NCI-H69 (cell line): ENCODE measurements at regions not wholly inside any gene's neighbourhood (a gene's known extent, or its start where the extent isn't known, plus 50 kb on each side); places are given as distances from the start of the nearest gene placed in this dataset.

ENCODE experiments used
- DNase-seq: peaks from one replicate; lab custom pipeline; 2025; lab: John Stamatoyannopoulos, UW

DNA sequence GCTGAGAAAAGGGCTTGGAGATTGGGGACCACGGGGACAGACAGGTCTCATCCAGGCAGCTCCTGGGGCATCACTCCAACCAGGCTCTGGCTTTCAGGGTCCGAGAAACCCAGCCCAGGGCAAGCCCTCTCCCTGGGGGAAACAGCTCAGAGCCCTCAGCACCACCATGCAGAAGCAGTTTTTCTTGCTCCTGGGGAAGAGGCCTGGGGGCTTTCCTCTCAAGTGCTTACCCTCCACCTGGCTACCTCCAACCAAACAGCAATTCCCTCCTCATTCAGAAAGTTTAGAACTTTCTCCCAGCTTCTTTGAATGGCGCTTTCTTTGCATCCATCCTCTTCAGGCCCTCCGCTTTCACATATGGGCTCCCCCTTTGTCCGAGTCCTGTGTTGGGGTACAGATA, 110.4 kb upstream of the PHACTR3 start:
- no peak for DNase-seq

DNA sequence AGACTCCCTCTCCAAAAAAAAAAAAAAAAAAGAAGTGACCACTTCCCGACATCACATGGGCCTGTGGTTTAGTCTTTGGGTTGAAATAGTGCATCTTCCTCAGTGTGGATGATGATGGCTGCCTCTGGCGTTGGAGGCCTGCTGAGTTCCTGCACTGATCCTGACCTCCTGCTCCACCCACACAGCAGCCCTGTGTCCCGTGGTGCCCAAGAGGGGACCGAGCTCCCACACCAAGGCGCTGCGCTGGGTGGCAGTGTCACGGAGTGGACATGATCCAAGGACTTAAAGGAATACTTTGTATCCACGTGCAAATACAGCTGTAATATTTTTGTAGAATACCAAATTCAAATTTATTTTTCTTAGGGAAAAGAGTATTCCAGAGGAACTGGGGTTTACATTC, 109.2 kb upstream of the PHACTR3 start:
- no peak for DNase-seq

DNA sequence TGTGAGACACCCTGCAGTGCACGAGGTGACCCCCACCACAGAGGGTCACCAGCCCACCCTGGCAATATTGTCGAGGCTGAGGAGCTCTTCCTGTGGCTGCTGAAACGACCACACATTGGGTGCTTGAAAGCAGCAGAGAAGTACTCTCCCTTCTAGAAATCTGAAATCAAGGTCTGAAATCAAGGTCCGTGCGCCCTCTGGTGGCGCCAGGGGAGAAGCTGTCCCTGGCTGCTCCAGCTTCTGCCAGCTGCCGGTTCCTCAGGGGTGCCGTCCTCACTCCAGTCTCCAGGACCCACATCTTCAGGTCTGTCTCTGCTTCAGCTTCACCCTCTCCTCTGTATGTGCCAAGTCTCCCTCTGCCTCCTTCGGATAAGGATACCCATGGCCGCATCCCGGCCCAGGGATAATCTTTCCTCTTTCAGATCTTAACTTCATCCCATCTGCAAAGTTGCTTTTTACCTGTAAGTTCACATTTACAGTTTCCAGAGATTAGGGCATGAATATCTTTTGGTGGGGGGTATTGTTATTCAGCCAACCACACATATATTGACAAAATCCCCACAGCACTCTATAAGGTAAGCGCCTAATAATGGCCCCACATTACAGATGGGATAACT, 108.3 kb upstream of the PHACTR3 start:
- peak; percentile 75 for DNase-seq

DNA sequence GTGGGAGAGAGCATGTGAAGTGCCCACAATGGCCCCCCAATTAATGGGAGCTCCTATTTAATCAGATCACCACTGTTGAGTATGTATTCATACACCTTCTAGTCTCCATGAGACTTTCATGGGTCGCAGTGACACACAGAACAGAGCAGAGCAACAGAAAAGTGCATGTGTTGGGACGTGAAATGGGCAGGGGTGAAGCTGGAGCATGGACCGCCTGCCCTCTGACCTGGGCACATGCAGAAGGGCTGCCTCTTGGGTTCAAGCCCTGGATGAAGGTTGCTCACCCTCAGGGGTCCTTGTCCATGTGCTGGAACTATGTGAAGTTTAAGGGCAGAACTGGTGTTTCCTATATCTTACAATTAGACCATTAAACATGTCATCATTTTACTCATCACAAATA, 106.0 kb upstream of the PHACTR3 start:
- no peak for DNase-seq

DNA sequence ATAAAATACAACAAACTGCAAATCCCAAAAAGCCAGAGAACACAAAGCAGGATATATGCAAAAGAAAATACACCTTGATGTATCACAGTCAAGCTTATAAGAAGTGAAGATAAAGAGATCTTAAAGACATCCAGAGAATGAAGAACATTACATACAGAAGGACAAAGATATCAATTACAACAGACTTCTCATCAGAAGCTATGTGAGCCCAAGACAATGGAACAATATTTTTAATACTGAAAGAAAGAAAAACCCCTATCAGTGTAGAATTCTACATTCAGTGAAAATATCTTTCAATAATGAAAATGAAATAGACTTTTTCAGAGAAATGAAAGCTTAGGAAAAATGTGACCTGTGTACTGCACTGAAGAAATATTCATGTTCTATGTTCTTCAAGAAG, 104.5 kb upstream of the PHACTR3 start:
- DNase-seq, result no peak

DNA sequence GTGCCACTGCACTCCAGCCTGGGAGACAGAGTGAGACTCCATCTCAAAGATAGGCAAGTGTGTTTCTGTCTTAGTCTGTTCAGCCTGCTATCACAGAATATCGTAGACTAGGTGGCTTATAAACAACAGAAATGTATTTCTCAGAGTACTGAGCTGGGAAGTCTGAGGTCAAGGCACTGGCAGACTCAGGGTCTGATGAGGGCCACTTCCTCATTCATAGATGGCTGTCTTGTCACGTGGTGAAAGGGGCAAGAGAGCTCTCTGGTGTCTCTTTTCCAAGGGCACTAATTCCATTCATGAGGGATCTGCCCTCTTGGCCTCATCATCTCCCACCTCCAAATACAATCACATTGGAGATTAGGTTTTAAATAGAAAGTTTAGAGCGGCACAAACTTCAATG, 95.6 kb upstream of the PHACTR3 start:
- no peak for DNase-seq

DNA sequence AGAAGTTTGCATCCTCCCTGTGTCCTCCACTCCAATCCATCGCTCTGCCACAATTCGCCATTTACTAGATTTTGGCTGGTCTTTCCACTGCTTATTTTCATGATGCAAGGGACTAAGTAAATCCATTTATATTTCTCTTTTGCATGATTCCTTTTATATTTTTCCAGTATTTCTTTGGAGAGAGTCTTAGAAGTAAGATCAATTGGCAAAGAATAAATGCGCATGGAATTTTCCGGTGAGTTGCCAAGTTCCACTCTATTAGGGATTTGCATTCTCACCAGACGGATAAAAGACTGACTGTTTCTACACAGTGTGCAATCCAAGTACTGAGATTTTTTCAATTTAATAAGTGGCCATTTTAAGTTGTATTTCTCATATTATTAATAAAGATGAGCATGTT, 91.7 kb upstream of the PHACTR3 start:
- no peak for DNase-seq

DNA sequence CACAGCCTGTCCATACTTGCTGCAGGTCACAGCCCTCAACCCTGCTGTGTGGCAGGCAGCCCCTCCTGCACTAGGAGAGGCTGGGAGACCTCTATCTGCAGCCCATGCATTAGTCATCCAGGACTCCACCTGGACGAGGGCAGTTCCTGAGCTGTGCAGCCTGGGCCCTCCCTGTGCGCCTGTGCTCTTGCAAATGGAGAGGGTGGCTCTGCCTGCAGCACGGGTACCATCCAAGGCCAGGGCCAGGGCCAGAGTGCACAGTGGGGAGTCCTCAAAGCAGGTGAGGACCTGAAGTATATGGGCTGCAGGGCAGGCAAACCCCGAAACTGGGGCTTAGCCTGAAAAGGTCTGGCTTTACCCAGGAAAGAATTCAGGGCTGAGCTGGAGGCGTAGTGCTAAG, 89.8 kb upstream of the PHACTR3 start:
- peak; percentile 10 for DNase-seq

DNA sequence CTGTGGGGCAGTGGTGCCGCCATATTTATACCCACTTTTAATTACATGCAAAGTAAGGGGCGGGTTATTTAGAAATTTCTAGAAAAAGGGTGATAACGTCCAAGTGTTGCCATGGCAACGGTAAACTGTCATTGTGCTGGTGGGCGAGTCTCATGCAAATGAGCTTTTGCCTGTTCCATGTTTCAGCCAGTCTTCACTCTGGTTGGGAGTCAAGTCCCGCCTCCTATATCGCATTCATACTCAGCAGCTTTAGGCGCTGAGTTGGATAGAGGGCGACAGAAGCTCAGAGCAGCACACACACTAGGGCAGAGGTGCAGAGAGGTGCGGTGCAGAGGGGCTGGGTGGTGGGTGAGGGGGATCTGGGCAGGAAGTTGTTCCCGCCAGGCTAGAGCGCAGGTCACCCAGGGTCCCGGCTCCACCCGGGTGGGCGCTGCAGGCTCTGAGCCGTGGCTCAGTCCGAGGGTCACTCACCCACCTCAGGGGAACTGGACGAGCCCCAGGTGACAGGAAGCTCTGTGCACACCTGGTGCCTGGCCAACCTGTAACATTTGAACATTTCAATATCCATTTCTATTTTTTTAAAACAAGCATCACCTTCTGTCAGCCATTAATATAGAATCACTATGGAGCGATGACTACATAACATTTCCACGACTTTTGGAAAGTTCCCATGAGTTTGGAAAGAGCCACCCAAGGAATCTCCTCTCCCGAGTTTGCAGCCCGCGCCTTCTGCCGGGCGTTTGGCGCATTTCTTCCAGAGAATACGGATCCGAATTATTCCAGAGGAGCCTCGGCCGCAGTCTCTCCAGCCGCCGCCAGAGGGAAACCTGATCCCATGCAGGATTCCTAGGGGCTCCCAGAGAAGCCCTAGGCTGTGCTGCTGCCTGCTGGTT, 89.1 kb upstream of the PHACTR3 start:
- DNase-seq, result peak; percentile 79

DNA sequence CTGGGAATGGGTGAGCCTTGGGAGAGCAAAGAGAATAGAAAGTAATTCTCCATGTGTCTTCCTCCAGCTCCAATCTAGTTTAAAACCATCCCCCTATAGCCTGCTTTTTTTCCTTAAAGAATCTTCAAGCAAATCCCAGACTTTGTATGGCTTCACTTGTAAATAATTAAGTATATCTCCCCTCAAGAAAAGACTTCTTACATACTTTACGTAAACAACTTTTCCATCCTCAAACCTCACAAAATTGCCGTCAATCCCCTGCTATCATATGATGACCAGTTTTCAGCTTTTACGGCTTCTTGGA, 88.5 kb upstream of the PHACTR3 start:
- DNase-seq, result no peak

DNA sequence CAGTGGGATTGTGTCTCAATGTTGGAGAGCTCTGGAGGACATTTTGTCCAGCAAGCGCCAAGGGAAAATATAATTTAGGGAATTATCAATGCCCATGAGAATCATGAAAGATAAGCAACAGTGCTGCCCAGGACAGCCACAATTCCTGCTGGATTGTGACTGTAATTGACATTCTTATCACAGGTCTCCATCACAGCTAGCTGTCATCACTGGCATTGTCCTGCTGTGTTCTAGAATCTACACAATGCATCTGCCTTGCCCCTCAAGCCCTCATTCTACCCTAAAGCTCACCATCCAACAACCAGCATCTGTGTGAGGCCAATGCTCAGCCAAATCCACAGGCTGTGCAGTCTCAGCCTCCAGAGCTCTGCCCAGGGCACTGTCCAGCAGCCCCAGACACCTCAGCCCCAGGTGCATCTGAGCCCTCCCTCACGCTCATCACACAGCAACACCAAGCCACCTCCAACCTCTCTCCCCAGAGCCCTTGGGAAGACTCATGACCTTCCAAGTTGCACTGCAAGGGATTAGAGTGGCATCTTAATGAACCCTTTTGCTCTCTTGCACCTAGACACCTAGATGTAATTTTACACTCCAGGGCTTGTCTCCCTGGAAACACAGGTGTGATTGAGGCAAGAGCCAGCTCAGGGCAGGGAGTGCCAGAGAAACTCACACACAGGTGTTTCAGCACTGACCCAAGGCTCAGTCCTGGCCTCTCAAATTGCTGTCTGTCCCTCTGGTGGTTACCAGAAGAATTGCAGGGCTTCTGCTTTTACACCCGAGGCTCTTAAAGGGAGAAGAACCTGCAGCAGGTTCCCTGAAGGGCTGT, 85.2 kb upstream of the PHACTR3 start:
- DNase-seq, result peak; percentile 67

DNA sequence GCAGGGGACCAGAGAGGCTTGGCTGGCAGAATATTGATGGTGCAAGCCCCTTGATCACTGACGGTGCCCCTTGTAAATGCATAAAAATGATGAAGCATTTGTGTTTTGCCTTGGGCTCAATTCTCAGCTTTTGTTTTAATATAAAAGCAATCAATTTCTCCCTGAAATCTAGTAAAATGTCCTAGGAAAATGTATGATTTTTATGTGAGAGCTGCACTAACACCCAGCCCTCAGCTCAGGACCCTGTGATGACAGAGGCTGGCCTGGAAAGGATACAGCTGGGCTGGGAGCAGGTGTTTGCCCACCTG, 84.7 kb upstream of the PHACTR3 start:
- DNase-seq, result no peak

DNA sequence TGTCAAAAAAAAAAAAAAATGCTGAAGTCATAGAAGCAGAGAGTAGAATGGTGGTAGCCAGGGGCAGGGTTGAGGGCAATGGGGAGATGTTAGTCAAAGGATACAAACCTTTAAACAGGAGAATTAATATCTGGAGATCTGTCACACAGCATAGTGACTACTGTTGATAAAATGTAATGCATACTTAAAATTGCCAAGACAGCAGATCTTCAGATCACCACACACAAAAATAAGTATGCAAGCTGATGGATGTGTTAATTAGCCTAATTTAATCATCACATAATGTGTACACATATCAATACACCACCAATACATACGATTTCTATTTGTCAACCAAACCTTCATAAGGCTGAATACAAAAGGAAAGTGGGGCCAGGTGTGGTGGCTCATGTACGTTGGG, 83.5 kb upstream of the PHACTR3 start:
- no peak for DNase-seq

DNA sequence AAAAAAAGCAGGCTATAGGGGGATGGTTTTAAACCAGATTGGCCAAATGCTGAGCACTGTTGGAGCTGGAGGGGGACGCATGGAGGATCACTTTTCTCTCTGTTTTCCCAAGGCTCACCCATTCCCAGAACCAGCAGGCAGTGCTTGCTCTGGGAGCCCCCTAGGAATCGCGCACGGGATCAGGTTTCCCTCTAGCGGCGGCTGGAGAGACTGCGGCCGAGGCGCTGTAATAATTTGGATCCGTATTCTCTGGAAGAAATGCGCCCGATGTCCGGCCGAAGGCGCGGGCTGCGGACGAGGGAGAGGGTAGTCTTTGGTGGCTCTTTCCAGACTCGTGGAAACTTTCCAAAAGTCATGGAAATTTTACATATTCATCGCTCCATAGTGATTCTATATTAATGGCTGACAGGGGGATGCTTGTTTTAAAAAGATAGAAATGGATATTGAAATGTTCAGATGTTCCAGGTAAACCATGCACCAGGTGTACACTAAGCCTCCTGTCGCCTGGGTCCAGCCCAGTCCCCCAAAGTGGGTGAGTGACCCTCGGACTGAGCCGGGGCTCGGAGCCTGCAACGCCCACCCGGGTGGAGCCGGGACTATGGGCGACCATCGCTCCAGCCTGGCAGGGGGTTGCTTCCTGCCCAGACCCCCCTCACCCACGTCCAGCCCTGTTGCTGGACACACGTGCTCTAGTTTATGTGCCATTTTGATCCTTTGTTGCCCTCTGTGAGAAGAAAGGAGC, 78.7 kb upstream of the PHACTR3 start:
- peak; percentile 70 for DNase-seq

DNA sequence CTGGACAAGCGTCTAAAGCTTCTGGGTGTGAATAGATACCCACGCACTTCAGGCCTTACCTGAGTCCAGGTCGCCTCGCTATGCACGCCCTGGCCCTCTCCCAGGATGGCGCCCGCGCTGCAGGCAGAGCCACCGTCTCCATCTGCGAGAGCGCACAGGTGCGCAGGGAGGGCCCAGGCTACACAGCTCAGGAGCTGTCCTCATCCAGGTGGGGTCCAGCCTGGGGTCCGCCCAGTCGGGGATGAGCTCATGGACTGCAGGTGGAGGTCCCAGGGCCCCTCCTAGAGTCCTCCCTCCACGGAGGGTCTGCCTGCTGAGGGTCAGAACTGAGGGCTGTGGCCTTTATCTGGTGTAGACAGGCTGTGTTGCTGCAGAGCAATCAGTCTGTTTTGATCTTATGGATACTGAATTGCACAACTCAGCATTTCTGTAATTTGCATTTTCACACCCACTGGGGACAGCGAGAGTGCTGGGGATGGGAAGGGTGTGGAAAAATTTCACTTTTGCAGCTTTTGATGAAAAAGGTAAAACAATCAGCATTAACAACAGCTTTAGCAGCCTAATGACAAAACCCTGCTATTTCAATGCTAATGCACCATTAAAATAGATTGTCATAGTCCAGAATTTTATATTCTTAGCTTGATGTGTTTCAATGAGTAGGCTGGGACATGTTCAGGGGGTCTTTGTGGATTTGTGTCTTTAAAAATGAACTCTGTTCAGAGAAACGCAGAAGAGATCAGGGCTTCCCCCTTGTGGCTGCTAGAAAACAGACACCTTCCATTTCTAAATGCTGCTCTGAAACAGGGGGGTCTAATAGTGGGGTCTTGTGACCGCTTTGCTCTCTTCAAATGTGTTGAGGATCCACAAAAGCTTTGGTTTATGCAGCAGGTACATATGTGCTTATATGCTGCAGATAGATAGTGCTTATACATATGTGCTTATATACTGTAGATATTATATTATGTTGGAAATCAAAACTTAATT, 77.8 kb upstream of the PHACTR3 start:
- DNase-seq, result peak; percentile 16

DNA sequence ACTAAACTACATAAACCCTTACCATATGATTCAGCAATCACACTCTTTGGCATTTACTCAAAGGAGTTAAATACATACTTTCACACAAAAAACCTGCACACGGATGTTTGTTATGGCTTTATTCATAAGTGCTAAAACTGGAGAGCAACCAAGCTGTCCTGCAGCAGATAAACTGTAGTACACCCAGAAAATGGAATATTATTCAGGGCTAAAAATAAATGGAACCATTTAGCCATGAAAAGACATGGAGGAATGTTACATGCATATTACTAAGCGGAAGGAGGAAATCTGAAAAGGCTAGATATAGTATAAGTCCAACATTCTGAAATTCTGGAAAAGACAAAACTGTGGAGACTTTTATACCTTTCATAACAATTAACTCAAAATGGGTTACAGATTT, 73.6 kb upstream of the PHACTR3 start:
- DNase-seq, result no peak

DNA sequence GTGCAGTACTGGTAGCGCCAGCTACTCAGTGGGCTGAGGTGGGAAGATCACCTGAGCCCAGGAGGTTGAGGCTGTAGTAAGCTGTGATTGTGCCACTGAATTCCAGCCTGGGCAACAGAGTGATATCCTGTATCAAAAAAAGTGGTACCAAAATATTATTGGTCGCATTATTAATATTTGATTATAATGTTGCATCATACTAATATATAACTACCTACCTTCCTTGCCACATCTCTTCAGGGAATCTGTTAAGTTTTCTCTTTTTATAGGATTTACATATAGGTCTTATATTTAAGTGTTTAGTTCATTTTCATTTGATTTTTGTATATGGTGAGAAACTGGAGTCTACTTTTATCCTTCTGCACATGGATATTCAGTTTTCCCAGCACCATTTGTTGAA, 66.3 kb upstream of the PHACTR3 start:
- DNase-seq, result no peak

DNA sequence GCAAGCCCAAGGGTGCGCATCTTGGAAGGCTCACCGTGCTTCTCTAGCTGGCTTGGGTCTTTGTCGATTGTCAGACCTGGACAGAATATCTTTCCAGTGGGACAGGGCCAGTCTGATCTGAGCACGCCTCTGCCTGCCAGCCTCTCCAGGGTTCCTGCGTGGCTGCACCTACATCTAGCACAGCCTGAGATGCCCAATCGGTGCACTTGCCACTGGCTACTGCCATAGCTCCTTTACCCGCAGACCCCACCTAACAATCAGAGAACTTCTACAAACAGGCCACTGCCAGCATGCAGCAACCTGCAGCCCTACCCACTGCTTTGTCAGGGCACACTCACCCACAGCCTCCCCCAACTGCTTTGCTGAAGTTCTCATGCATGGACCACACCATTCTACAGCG, 56.7 kb upstream of the PHACTR3 start:
- DNase-seq, result no peak
